ENCODE measurements at regions not wholly inside any gene's neighbourhood (a gene's known extent, or its start where the extent isn't known, plus 50 kb on each side); places are given as distances from the start of the nearest gene placed in this dataset.

- Histone ChIP-seq H4K20me1 (ENCODE audit: insufficient read depth, low read length) (no peaks in the 10 kb centered on the region), H3K27me3 (ENCODE audit: insufficient read depth, low read length, poor library complexity) (no peaks in the 10 kb centered on the region), H3K4me1 (ENCODE audit: insufficient read depth, low read length) (no peaks in the 10 kb centered on the region), H3K79me2 (ENCODE audit: insufficient read depth, low read length) (no peaks in the 10 kb centered on the region), H3K4me3 (ENCODE audit: low read depth in 1 of 2, low read length in 2 of 2) (no peak overlapping the region), H2AFZ (ENCODE audit: low read depth, low read length) (no peak overlapping the region), H3K9ac (ENCODE audit: low read depth, low read length) (no peak overlapping the region), H3K9me3 (ENCODE audit: insufficient read depth, low read length, severe bottlenecking) (no peaks in the 10 kb centered on the region), H3K27ac (ENCODE audit: low read length) (no peak overlapping the region), H3K36me3 (ENCODE audit: insufficient read depth, low read length) (no peaks in the 10 kb centered on the region), H3K4me2 (ENCODE audit: insufficient read depth, low read length) (no peak overlapping the region)
- no peak for ATAC-seq (ENCODE audit: insufficient read depth, low read depth)
- DNase-seq, result no peak
- no peak for TF ChIP-seq EZH2 (IDR thresholded peaks at IDR 0.05; ENCODE audit: borderline replicate concordance, low read depth, low read length, severe bottlenecking)
- no peak for TF ChIP-seq CTCF (IDR thresholded peaks at IDR 0.05; ENCODE audit: borderline replicate concordance, extremely low read depth, low read length, poor library complexity, severe bottlenecking)
These were observed 204.2 kb upstream of the LRRN1 start for GRCh38 chr3:3594986-3595385.

GRCh38 chr3:3589715-3590130, 209.5 kb upstream of the LRRN1 start:
- Histone ChIP-seq H3K9me3 (ENCODE audit: insufficient read depth, low read length, severe bottlenecking) (no peaks in the 10 kb centered on the region), H2AFZ (ENCODE audit: low read depth, low read length) (no peak overlapping the region), H3K27ac (ENCODE audit: low read length) (no peak overlapping the region), H3K9ac (ENCODE audit: low read depth, low read length) (no peak overlapping the region), H3K79me2 (ENCODE audit: insufficient read depth, low read length) (no peaks in the 10 kb centered on the region), H3K4me2 (ENCODE audit: insufficient read depth, low read length) (no peak overlapping the region), H3K27me3 (ENCODE audit: insufficient read depth, low read length, poor library complexity) (no peaks in the 10 kb centered on the region), H3K4me3 (ENCODE audit: low read depth in 1 of 2, low read length in 2 of 2) (no peak overlapping the region), H4K20me1 (ENCODE audit: insufficient read depth, low read length) (no peaks in the 10 kb centered on the region), H3K36me3 (ENCODE audit: insufficient read depth, low read length) (no peaks in the 10 kb centered on the region), H3K4me1 (ENCODE audit: insufficient read depth, low read length) (no peaks in the 10 kb centered on the region)
- TF ChIP-seq CTCF (IDR thresholded peaks at IDR 0.05; ENCODE audit: borderline replicate concordance, extremely low read depth, low read length, poor library complexity, severe bottlenecking), result no peak
- TF ChIP-seq EZH2 (IDR thresholded peaks at IDR 0.05; ENCODE audit: borderline replicate concordance, low read depth, low read length, severe bottlenecking), result no peak
- DNase-seq, result peak; percentile 24
- ATAC-seq (ENCODE audit: insufficient read depth, low read depth), result peak; percentile 78

- TF ChIP-seq EZH2 (IDR thresholded peaks at IDR 0.05; ENCODE audit: borderline replicate concordance, low read depth, low read length, severe bottlenecking), result no peak
- no peak for TF ChIP-seq CTCF (IDR thresholded peaks at IDR 0.05; ENCODE audit: borderline replicate concordance, extremely low read depth, low read length, poor library complexity, severe bottlenecking)
- Histone ChIP-seq H3K79me2 (ENCODE audit: insufficient read depth, low read length) (no peaks in the 10 kb centered on the region), H3K9me3 (ENCODE audit: insufficient read depth, low read length, severe bottlenecking) (no peaks in the 10 kb centered on the region), H3K9ac (ENCODE audit: low read depth, low read length) (no peak overlapping the region), H3K27me3 (ENCODE audit: insufficient read depth, low read length, poor library complexity) (no peaks in the 10 kb centered on the region), H3K36me3 (ENCODE audit: insufficient read depth, low read length) (no peaks in the 10 kb centered on the region), H3K4me3 (ENCODE audit: low read depth in 1 of 2, low read length in 2 of 2) (no peak overlapping the region), H3K4me1 (ENCODE audit: insufficient read depth, low read length) (no peaks in the 10 kb centered on the region), H2AFZ (ENCODE audit: low read depth, low read length) (no peak overlapping the region), H3K4me2 (ENCODE audit: insufficient read depth, low read length) (no peak overlapping the region), H4K20me1 (ENCODE audit: insufficient read depth, low read length) (no peaks in the 10 kb centered on the region), H3K27ac (ENCODE audit: low read length) (no peak overlapping the region)
- DNase-seq (no peak), ATAC-seq (ENCODE audit: insufficient read depth, low read depth) (no peak)
These were observed 211.6 kb upstream of the LRRN1 start for GRCh38 chr3:3587647-3587972.
